Tibial artery (tissue), 4 donors: ENCODE measurements at regions not wholly inside any gene's neighbourhood (a gene's known extent, or its start where the extent isn't known, plus 50 kb on each side); places are given as distances from the start of the nearest gene placed in this dataset.
"Not testable (repeated sequence)": the region's sequence is repeated elsewhere in the genome, so short reads cannot be mapped to it uniquely, and the experiment has no call there.

Experiments
- DNase-seq, 2 donors: peaks; one replicate each; pipeline ENCODE4 v3.0.0-alpha.2; 2019
- H3K27ac ChIP-seq, 2 donors: fragments of 200-600 bp; sonication (generic) in 1 of 2; 1 replicate in 1 of 2; 2 replicates in 1 of 2; pipeline ENCODE4 v1.5.1; 2018 to 2019; ENCODE audit warnings: mild to moderate bottlenecking in 1 of 2
- H3K27me3 ChIP-seq, 2 donors: fragments of 200-600 bp; sonication (generic) in 1 of 2; one replicate each; pipeline versions ENCODE4 v1.5.1 to v1.6.0; 2016 to 2019
- H3K36me3 ChIP-seq, 3 donors: fragments of 200-600 bp; sonication (generic) in 2 of 3; one replicate each; pipeline ENCODE4 v1.5.1; 2016 to 2019; ENCODE audit warnings: mild to moderate bottlenecking in 2 of 3
- H3K4me1 ChIP-seq, 4 donors: fragments of 200-600 bp; sonication (generic) in 2 of 4; 1 replicate in 3 of 4; 2 replicates in 1 of 4; pipeline ENCODE4 v1.5.1; 2016 to 2019
- H3K4me3 ChIP-seq, 2 donors: fragments of 200-600 bp; sonication (generic) in 1 of 2; 1 replicate in 1 of 2; 2 replicates in 1 of 2; pipeline ENCODE4 v1.5.1; 2018 to 2019; ENCODE audit warnings: mild to moderate bottlenecking in 2 of 2
- H3K9me3 ChIP-seq, 3 donors: fragments of 200-600 bp; sonication (generic) in 1 of 3; one replicate each; pipeline ENCODE4 v1.5.1; 2016 to 2019
- intact Hi-C: fragments of 100-400 bp; cut with DNase I; formaldehyde crosslinking; loops from one replicate; pipeline ENCODE4 v1.15.0; 2023; ENCODE audit warnings: low total_unique reads

GRCh38 chr13:18322821-18323220 lies 858.8 kb downstream of the TUBA3C start:
- H3K27me3 ChIP-seq, H3K27ac ChIP-seq, H3K4me3 ChIP-seq, H3K36me3 ChIP-seq, H3K4me1 ChIP-seq, H3K9me3 ChIP-seq, DNase-seq, intact Hi-C loops: not testable (repeated sequence)

- intact Hi-C loops, H3K9me3 ChIP-seq, H3K27ac ChIP-seq, H3K4me1 ChIP-seq, H3K4me3 ChIP-seq, DNase-seq, H3K27me3 ChIP-seq, H3K36me3 ChIP-seq: not testable (repeated sequence)
Measured at GRCh38 chr13:18319653-18320052, 862.0 kb downstream of the TUBA3C start.

- intact Hi-C loops, H3K27ac ChIP-seq, H3K9me3 ChIP-seq, H3K4me3 ChIP-seq, DNase-seq, H3K36me3 ChIP-seq, H3K4me1 ChIP-seq, H3K27me3 ChIP-seq: not testable (repeated sequence)
Measured at GRCh38 chr13:18303240-18303813, 878.3 kb downstream of the TUBA3C start.

- intact Hi-C loops, H3K4me3 ChIP-seq, H3K9me3 ChIP-seq, DNase-seq, H3K27me3 ChIP-seq, H3K4me1 ChIP-seq, H3K27ac ChIP-seq, H3K36me3 ChIP-seq: not testable (repeated sequence)
Measured at GRCh38 chr13:18300968-18301367, 880.7 kb downstream of the TUBA3C start.

GRCh38 chr13:18297359-18297758 lies 884.3 kb downstream of the TUBA3C start:
- intact Hi-C loops, H3K4me3 ChIP-seq, H3K9me3 ChIP-seq, DNase-seq, H3K27ac ChIP-seq, H3K36me3 ChIP-seq, H3K27me3 ChIP-seq, H3K4me1 ChIP-seq: not testable (repeated sequence)

- H3K4me1 ChIP-seq, H3K27ac ChIP-seq, DNase-seq, H3K27me3 ChIP-seq, H3K4me3 ChIP-seq, intact Hi-C loops, H3K36me3 ChIP-seq, H3K9me3 ChIP-seq: not testable (repeated sequence)
Measured at GRCh38 chr13:18296617-18297016, 885.0 kb downstream of the TUBA3C start.

- H3K27me3 ChIP-seq, H3K36me3 ChIP-seq, H3K4me3 ChIP-seq, DNase-seq, H3K9me3 ChIP-seq, H3K27ac ChIP-seq, H3K4me1 ChIP-seq, intact Hi-C loops: not testable (repeated sequence)
Measured at GRCh38 chr13:18294311-18294710, 887.3 kb downstream of the TUBA3C start.

GRCh38 chr13:18286848-18287247 lies 894.8 kb downstream of the TUBA3C start:
- intact Hi-C loops = not testable (repeated sequence)

GRCh38 chr13:18285663-18286062 lies 896.0 kb downstream of the TUBA3C start:
- H3K27me3 ChIP-seq, H3K27ac ChIP-seq, H3K36me3 ChIP-seq, H3K4me3 ChIP-seq, H3K9me3 ChIP-seq, DNase-seq, intact Hi-C loops, H3K4me1 ChIP-seq: not testable (repeated sequence)

More at GRCh38 chr13:18286848-18287247, 894.8 kb downstream of the TUBA3C start:
- H3K36me3 ChIP-seq, DNase-seq, H3K4me3 ChIP-seq, H3K27me3 ChIP-seq, H3K27ac ChIP-seq, H3K9me3 ChIP-seq, H3K4me1 ChIP-seq: not testable (repeated sequence)

GRCh38 chr13:18284040-18284439 lies 897.6 kb downstream of the TUBA3C start:
- H3K36me3 ChIP-seq, H3K4me3 ChIP-seq, H3K4me1 ChIP-seq, H3K27ac ChIP-seq, H3K9me3 ChIP-seq, DNase-seq, intact Hi-C loops, H3K27me3 ChIP-seq: not testable (repeated sequence)

GRCh38 chr13:18281829-18282597 lies 899.6 kb downstream of the TUBA3C start:
- intact Hi-C loops, H3K27ac ChIP-seq, H3K27me3 ChIP-seq, DNase-seq, H3K9me3 ChIP-seq, H3K4me3 ChIP-seq, H3K36me3 ChIP-seq, H3K4me1 ChIP-seq: not testable (repeated sequence)

GRCh38 chr13:18280904-18281828 lies 900.5 kb downstream of the TUBA3C start:
- H3K36me3 ChIP-seq, DNase-seq, H3K27ac ChIP-seq, H3K27me3 ChIP-seq, H3K9me3 ChIP-seq, H3K4me1 ChIP-seq, intact Hi-C loops, H3K4me3 ChIP-seq: not testable (repeated sequence)

GRCh38 chr13:18279971-18280370 lies 901.7 kb downstream of the TUBA3C start:
- DNase-seq, H3K4me1 ChIP-seq, H3K27me3 ChIP-seq, H3K4me3 ChIP-seq, intact Hi-C loops, H3K36me3 ChIP-seq, H3K27ac ChIP-seq, H3K9me3 ChIP-seq: not testable (repeated sequence)

- H3K4me1 ChIP-seq, DNase-seq, H3K36me3 ChIP-seq, H3K4me3 ChIP-seq, H3K27ac ChIP-seq, intact Hi-C loops, H3K9me3 ChIP-seq, H3K27me3 ChIP-seq: not testable (repeated sequence)
Measured at GRCh38 chr13:18277372-18277771, 904.3 kb downstream of the TUBA3C start.
